PC-9 (cell line): ENCODE measurements at regions not wholly inside any gene's neighbourhood (a gene's known extent, or its start where the extent isn't known, plus 50 kb on each side); places are given as distances from the start of the nearest gene placed in this dataset.

Experiments used
- CTCF ChIP-seq: fragments of 200-600 bp; sonication (generic); conservative IDR thresholded peaks from 2 replicates; pipeline ENCODE4 v1.6.1; 2017; ENCODE audit warnings: mixed run types, antibody characterized with exemption, mild to moderate bottlenecking, moderate library complexity
- EZH2 ChIP-seq: fragments of 200-600 bp; sonication (generic); IDR thresholded peaks from 2 replicates; pipeline ENCODE4 v1.8.0; 2017; ENCODE audit warnings: antibody characterized with exemption, low read depth

- TF ChIP-seq CTCF (no peak), EZH2 (no peak)
Measured at GRCh38 chr10:2196272-2196671, 458.9 kb upstream of the ADARB2 start.
